Lower lobe of right lung (tissue), 2 donors: ENCODE measurements at regions not wholly inside any gene's neighbourhood (a gene's known extent, or its start where the extent isn't known, plus 50 kb on each side); places are given as distances from the start of the nearest gene placed in this dataset.

Experiments
- ATAC-seq, 2 donors: fragments of 200-7000 bp; cut with Tn5 transposase; one replicate each; pipeline ENCODE4 v1.9.1; 2020 to 2022; ENCODE audit warnings: mild to moderate bottlenecking in 2 of 2, moderate library complexity in 2 of 2
- DNase-seq: peaks from one replicate; pipeline ENCODE4 v3.0.0-alpha.2; 2020
- H3K27ac ChIP-seq: fragments of 200-600 bp; one replicate; pipeline ENCODE4 v1.8.0; 2022
- H3K27me3 ChIP-seq: fragments of 200-600 bp; one replicate; pipeline ENCODE4 v1.8.0; 2022; ENCODE audit warnings: low read depth
- H3K36me3 ChIP-seq: fragments of 200-600 bp; one replicate; pipeline ENCODE4 v1.8.0; 2022; ENCODE audit warnings: mild to moderate bottlenecking
- H3K4me1 ChIP-seq: fragments of 200-600 bp; one replicate; pipeline ENCODE4 v1.8.0; 2022
- H3K4me3 ChIP-seq: fragments of 200-600 bp; one replicate; pipeline ENCODE4 v1.8.0; 2022; ENCODE audit warnings: mild to moderate bottlenecking
- H3K9me3 ChIP-seq: fragments of 200-600 bp; one replicate; pipeline ENCODE4 v1.8.0; 2022
- intact Hi-C: fragments of 100-400 bp; cut with DNase I; formaldehyde crosslinking; loops from one replicate; pipeline ENCODE4 v1.11.0; 2022
- TF ChIP-seq, protein P1 (sequence below): fragments of 200-600 bp; IDR thresholded peaks from one replicate; pipeline ENCODE4 v1.8.0; 2022; ENCODE audit warnings: antibody characterized with exemption, mild to moderate bottlenecking
- donor health status: DM: no; HTN: yes; CAD: no; lungs with severe emphysema.

GRCh38 chr4:177611974-177612664 lies 169.9 kb upstream of the AGA start:
- Histone ChIP-seq H3K9me3 (no peaks in the 10 kb centered on the region), H3K4me3 (no peak overlapping the region), H3K4me1 (no peaks in the 10 kb centered on the region), H3K36me3 (no peaks in the 10 kb centered on the region), H3K27me3 (no peaks in the 10 kb centered on the region), H3K27ac (no peak overlapping the region)
- intact Hi-C loops: no loop called here
- TF ChIP-seq, protein P1, sequence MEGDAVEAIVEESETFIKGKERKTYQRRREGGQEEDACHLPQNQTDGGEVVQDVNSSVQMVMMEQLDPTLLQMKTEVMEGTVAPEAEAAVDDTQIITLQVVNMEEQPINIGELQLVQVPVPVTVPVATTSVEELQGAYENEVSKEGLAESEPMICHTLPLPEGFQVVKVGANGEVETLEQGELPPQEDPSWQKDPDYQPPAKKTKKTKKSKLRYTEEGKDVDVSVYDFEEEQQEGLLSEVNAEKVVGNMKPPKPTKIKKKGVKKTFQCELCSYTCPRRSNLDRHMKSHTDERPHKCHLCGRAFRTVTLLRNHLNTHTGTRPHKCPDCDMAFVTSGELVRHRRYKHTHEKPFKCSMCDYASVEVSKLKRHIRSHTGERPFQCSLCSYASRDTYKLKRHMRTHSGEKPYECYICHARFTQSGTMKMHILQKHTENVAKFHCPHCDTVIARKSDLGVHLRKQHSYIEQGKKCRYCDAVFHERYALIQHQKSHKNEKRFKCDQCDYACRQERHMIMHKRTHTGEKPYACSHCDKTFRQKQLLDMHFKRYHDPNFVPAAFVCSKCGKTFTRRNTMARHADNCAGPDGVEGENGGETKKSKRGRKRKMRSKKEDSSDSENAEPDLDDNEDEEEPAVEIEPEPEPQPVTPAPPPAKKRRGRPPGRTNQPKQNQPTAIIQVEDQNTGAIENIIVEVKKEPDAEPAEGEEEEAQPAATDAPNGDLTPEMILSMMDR: no peak
- no peak for ATAC-seq
- DNase-seq: no peak

GRCh38 chr4:177612684-177613083 lies 170.4 kb upstream of the AGA start:
- Histone ChIP-seq H3K27me3 (no peaks in the 10 kb centered on the region), H3K4me1 (no peaks in the 10 kb centered on the region), H3K27ac (no peak overlapping the region), H3K36me3 (no peaks in the 10 kb centered on the region), H3K9me3 (no peaks in the 10 kb centered on the region), H3K4me3 (no peak overlapping the region)
- TF ChIP-seq, protein P1: no peak
- intact Hi-C loops: no loop called here
- DNase-seq (no peak), ATAC-seq (no peak)

- Histone ChIP-seq H3K27ac (no peak overlapping the region), H3K4me1 (no peaks in the 10 kb centered on the region), H3K4me3 (no peak overlapping the region), H3K27me3 (no peaks in the 10 kb centered on the region), H3K9me3 (no peaks in the 10 kb centered on the region), H3K36me3 (no peaks in the 10 kb centered on the region)
- intact Hi-C loops: no loop called here
- ATAC-seq (no peak), DNase-seq (no peak)
- TF ChIP-seq, protein P1: no peak
Observed at GRCh38 chr4:177632481-177632880, 190.2 kb upstream of the AGA start.

- TF ChIP-seq, protein P1: no peak
- Histone ChIP-seq H3K4me1 (no peaks in the 10 kb centered on the region), H3K27me3 (no peaks in the 10 kb centered on the region), H3K27ac (no peak overlapping the region), H3K36me3 (no peaks in the 10 kb centered on the region), H3K9me3 (no peaks in the 10 kb centered on the region), H3K4me3 (no peak overlapping the region)
- no peak for ATAC-seq
- intact Hi-C loops: no loop called here
- DNase-seq: no peak
Observed at GRCh38 chr4:177638871-177639270, 196.6 kb upstream of the AGA start.

- ATAC-seq (no peak), DNase-seq (no peak)
- no peaks in the 10 kb centered on the region for H3K36me3 ChIP-seq
- TF ChIP-seq, protein P1: no peak
- no peaks in the 10 kb centered on the region for H3K4me1 ChIP-seq
- no peak overlapping the region for H3K27ac ChIP-seq
- no peaks in the 10 kb centered on the region for H3K27me3 ChIP-seq
- H3K9me3 ChIP-seq: no peaks in the 10 kb centered on the region
- intact Hi-C loops: no loop called here
- H3K4me3 ChIP-seq: no peak overlapping the region
Observed at GRCh38 chr4:177640864-177641263, 198.6 kb upstream of the AGA start.
